Neuron (in vitro differentiated cells): ENCODE measurements at regions not wholly inside any gene's neighbourhood (a gene's known extent, or its start where the extent isn't known, plus 50 kb on each side); places are given as distances from the start of the nearest gene placed in this dataset.

ENCODE experiments used
- H2AFZ ChIP-seq: one replicate; pipeline ENCODE4 v1.6.1; 2013; ENCODE audit warnings: low read depth, mild to moderate bottlenecking, inconsistent platforms, low read length, moderate library complexity
- H3K27me3 ChIP-seq: one replicate; pipeline ENCODE4 v1.6.1; 2013; ENCODE audit warnings: low read length; ENCODE audit not compliant: insufficient read depth
- H3K36me3 ChIP-seq: one replicate; pipeline ENCODE4 v1.6.1; 2013; ENCODE audit warnings: low read length; ENCODE audit not compliant: insufficient read depth
- H3K4me1 ChIP-seq: one replicate; pipeline ENCODE4 v1.6.1; 2013; ENCODE audit warnings: low read length; ENCODE audit not compliant: insufficient read depth
- H3K4me3 ChIP-seq: 2 replicates; pipeline ENCODE4 v1.5.1; 2013; ENCODE audit warnings: mild to moderate bottlenecking, low read length, moderate library complexity
- H3K9me3 ChIP-seq: one replicate; pipeline ENCODE4 v1.6.1; 2013; ENCODE audit warnings: low read length

DNA sequence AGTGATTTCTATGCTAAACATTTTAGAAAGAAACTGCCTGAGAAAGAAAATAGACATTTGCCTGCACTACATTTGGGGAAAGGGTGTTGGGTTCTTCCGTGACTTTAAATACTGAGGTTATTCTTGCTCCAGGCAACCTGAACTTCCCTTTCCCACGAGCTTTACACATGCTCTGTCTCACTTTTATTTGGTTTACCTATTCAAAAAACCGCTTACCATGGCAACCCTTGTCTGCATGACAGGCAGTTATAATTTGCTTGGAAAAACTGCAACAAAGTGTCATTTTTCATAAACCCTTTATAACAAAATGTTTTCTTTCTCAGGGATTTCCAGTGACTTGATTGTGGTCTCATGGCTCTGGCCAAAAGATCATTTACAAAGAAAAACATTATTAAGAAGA is 416.3 kb upstream of the MEIS2 start:
- no peak overlapping the region for H2AFZ ChIP-seq
- H3K4me1 ChIP-seq: peaks cover 6% of the 10 kb centered on the region
- no peaks in the 10 kb centered on the region for H3K9me3 ChIP-seq
- H3K4me3 ChIP-seq: no peak overlapping the region
- H3K27me3 ChIP-seq: no peaks in the 10 kb centered on the region
- no peaks in the 10 kb centered on the region for H3K36me3 ChIP-seq

DNA sequence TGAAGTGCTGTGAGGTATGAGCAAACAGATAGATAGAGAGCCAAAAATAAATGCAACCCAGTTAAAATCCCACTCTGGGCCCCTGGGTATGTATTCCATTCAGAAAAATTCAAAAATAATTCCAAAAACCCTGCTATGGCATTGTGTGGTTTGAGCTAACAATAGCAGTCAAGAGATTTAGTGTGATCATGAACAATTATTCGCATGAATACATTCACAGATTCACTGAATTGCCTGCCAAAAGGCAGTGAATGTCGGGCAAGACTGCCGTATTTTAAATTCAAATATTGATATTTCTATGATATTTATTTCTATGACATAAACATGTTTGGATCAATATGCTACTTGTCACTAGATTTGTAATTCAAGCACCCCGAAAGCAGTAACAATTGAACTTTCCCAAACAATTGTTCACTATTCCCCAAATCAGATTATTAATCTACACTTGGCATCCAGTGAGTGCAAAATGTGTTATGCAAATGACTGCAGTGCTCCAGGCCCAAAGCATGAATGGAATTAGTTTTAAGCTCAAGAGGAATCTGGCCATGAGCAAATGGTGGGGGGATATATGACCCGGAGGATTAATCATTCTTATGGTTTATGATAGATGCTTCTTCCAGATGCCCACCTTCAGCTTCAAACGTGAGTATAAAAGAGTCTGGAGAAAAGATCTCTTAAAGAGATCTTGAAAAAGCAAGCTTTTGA is 417.0 kb upstream of the MEIS2 start:
- H3K27me3 ChIP-seq: no peaks in the 10 kb centered on the region

DNA sequence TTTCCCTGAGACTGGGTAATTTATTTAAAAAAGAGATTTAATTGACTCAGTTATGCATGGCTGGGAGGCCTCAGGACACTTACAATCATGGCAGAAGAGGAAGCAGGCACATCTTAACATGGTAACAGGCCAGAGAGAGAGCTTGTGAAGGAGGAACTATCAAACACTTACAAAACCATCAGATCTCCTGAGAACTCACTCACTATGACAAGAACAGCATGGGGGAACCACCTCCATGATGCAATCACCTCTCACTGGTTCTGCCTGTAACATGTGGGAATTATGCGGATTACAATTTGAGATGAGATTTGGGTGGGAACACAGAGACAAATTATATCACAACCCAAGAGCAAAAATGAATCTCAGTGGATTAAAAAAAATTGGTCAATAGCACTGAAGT is 416.0 kb upstream of the TMCO5A start:
- Histone ChIP-seq H3K36me3 (no peaks in the 10 kb centered on the region), H2AFZ (no peak overlapping the region), H3K4me3 (no peak overlapping the region), H3K4me1 (peaks cover 6% of the 10 kb centered on the region), H3K9me3 (no peaks in the 10 kb centered on the region), H3K27me3 (no peaks in the 10 kb centered on the region)

More for the DNA sequence above, 417.0 kb upstream of the MEIS2 start:
- H3K36me3 ChIP-seq: no peaks in the 10 kb centered on the region
- no peak overlapping the region for H2AFZ ChIP-seq
- H3K9me3 ChIP-seq: no peaks in the 10 kb centered on the region
- peaks cover 6% of the 10 kb centered on the region for H3K4me1 ChIP-seq
- H3K4me3 ChIP-seq: no peak overlapping the region

DNA sequence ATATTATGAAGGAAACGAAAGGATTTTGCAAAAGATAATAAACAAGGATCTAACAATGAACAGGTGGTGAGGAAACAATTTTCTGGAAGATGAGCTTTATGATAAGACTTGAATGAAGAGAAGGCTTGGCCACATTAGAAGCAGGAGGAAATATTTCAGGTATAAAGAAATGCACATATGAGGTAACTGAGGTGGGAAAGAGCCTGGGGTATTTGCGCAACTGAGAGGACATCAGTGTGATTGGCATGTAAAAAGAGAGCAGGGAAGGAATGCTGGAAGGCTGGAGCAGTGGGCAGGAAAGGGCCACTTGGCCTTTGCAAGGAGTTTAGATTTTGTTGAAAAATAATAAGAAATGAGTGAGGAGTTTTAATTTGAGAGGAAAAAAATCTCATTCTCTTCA is 414.4 kb upstream of the TMCO5A start:
- Histone ChIP-seq H2AFZ (no peak overlapping the region), H3K27me3 (no peaks in the 10 kb centered on the region), H3K9me3 (no peaks in the 10 kb centered on the region), H3K4me1 (peaks cover 6% of the 10 kb centered on the region), H3K4me3 (no peak overlapping the region), H3K36me3 (no peaks in the 10 kb centered on the region)

DNA sequence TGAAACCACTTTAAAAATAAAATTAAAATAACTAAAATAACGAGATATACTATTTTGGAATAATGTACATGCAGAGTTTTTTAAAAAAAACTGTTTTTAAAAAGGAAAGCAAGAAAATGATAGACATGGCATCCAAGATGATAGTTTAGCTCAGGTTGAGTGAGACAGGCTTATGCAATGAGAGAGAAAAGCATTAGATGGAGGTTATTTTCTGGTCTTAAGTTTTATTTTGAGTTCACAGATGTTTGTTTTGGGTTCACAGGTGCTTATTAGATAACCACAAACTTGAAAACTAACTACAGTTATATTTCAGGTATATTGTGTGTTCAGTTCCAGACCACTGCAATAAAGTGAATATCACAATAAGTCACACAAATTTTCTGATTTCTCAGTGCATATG is 413.6 kb upstream of the TMCO5A start:
- Histone ChIP-seq H3K27me3 (no peaks in the 10 kb centered on the region), H3K4me3 (no peak overlapping the region), H2AFZ (no peak overlapping the region), H3K36me3 (no peaks in the 10 kb centered on the region), H3K4me1 (peaks cover 6% of the 10 kb centered on the region), H3K9me3 (no peaks in the 10 kb centered on the region)

DNA sequence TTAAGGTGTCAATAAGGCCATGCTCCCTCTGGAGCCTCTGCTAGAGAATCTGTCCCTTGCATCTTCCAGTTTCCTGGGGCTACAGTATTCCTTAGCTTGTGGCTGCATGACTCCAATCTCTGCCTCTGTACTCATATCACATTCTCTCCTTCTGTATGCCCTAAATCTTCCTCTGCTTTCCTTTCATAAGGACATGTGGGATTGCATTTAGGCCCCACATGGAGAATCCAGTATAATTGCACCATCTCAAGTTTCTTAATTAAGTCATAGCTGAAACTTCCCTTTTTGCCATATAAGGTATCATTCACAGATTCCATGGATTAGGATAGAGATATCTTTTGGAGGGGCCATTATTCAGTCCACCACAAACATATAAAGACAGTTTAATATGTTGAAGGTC is 409.8 kb upstream of the TMCO5A start:
- Histone ChIP-seq H3K4me3 (no peak overlapping the region), H2AFZ (no peak overlapping the region), H3K4me1 (no peaks in the 10 kb centered on the region), H3K9me3 (no peaks in the 10 kb centered on the region), H3K36me3 (no peaks in the 10 kb centered on the region), H3K27me3 (no peaks in the 10 kb centered on the region)

DNA sequence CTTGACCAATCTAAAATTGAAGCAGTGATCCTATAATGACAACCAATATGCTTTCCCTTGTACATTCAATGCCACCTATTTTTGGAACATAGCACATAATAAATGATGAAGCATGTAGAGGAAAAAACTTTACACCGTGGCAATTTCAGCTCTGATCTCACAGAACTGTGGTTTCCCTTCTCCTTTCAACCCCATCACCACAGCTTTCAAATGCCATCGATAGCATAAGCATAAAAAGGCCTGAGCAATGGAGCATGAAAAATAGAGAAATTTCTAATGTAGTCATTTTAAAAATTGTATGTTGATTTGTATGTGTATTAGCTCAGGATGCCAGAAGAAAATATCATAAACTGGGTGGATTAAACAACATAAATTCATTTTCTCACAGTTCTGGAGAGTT is 406.0 kb upstream of the TMCO5A start:
- no peaks in the 10 kb centered on the region for H3K9me3 ChIP-seq
- no peaks in the 10 kb centered on the region for H3K36me3 ChIP-seq
- H3K4me1 ChIP-seq: no peaks in the 10 kb centered on the region
- no peaks in the 10 kb centered on the region for H3K27me3 ChIP-seq
- H3K4me3 ChIP-seq: no peak overlapping the region
- H2AFZ ChIP-seq: no peak overlapping the region

DNA sequence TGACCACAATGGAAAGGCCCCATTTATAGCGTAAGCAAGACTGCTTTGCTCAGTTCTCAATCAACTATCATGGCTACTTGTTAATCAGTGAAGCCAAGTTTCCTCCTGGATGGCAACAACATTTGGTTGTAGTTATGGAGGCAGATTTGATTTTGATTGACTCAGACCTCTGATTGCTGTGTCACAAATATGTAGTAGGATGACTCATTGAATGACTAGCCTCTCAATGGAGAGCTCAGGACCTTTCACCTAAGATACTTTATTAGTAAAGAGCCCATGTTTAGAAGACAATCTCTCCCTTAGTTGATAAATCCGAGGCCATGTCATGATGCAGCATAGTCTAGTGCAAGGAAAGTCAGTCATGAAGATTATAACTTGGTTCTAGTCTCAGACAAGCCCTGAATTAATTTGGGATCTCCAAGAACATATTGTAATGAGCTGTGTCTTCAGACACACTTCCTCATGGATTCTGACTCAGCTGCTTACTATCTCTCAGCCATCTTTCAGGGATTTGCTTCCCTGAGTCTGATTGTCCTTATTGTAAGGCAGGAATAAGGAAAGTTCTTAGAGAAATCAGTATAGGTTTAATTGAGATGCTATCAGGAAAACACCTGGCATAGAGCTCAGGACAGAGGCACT is 397.4 kb upstream of the TMCO5A start:
- Histone ChIP-seq H3K4me3 (no peak overlapping the region), H3K36me3 (no peaks in the 10 kb centered on the region), H3K27me3 (no peaks in the 10 kb centered on the region), H3K4me1 (no peaks in the 10 kb centered on the region), H2AFZ (no peak overlapping the region), H3K9me3 (no peaks in the 10 kb centered on the region)

DNA sequence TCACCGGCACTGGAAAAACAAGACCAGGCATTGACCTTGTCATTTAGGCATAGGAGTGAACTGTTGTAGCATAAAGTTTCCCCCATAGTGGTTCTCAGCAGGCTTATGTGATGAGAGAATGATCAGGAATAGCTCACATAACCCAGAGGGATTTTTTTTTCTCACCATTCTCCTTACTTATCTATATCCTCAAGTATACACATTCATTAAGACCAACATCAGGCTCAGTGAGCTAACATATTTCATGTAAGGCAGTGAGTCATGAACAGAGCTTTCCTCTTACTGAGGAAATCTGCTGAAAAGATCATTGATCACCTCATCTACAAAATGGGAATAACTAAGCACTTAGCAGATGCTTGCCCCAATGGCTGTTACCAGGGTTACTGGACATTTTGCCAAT is 396.6 kb upstream of the TMCO5A start:
- Histone ChIP-seq H3K4me3 (no peak overlapping the region), H2AFZ (no peak overlapping the region), H3K36me3 (no peaks in the 10 kb centered on the region)

DNA sequence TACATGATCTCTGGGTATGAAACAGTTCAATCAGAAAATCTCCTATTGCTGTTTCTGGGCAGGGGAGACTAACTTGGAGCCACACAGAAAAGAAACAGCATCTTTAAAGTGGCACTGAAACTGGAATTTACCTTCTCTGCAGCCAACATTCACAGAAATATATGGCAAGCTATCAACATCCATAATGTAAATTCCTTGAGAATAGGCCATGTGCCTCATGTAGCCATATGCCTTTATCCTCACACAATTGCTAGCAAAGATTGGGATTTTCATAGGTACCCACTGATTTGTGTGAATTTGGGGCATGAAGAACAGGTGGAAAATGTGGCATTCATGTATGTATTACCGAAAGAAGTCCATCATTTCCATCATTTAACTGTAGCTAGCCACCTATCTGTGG is 386.3 kb upstream of the TMCO5A start:
- no peaks in the 10 kb centered on the region for H3K27me3 ChIP-seq
- H3K4me1 ChIP-seq: no peaks in the 10 kb centered on the region
- H2AFZ ChIP-seq: no peak overlapping the region
- H3K4me3 ChIP-seq: no peak overlapping the region
- no peaks in the 10 kb centered on the region for H3K36me3 ChIP-seq
- H3K9me3 ChIP-seq: no peaks in the 10 kb centered on the region

More for the DNA sequence above, 396.6 kb upstream of the TMCO5A start:
- H3K27me3 ChIP-seq: no peaks in the 10 kb centered on the region
- H3K4me1 ChIP-seq: no peaks in the 10 kb centered on the region
- H3K9me3 ChIP-seq: no peaks in the 10 kb centered on the region

DNA sequence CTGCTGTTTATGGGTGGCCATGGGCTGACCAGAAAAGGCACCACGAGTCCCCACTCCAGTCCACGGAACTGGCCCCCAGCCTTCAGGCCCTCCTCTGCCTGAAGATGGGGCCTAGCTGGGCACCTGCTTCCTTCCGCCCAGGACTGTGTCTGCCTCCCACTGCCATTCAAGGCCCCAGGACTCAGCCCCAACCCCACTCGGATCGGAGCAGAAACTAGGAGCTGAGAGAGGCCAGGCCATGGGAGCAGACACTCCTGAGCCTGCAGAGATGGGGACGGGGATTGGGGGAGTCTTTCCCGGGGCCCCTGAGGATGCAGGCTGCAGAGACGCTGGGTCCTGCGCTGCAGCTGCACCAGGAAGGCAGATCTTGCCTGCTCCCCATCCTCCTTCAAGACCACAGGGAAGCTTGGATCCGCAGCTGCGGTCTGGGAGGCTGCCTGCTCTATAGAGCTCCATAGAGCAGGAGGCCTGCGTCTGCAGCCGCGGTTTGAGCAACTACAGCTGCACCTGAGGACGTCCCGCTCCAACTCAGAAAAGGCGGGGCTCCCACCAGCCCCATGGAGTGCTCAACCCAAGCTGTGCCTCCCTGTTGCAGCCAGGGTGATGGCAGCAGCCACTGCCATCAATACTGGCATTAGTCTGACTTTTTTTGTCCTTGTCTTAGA is 383.9 kb upstream of the TMCO5A start:
- no peaks in the 10 kb centered on the region for H3K27me3 ChIP-seq
- H3K9me3 ChIP-seq: no peaks in the 10 kb centered on the region
- H3K4me1 ChIP-seq: no peaks in the 10 kb centered on the region
- no peak overlapping the region for H3K4me3 ChIP-seq
- H3K36me3 ChIP-seq: no peaks in the 10 kb centered on the region
- H2AFZ ChIP-seq: no peak overlapping the region

DNA sequence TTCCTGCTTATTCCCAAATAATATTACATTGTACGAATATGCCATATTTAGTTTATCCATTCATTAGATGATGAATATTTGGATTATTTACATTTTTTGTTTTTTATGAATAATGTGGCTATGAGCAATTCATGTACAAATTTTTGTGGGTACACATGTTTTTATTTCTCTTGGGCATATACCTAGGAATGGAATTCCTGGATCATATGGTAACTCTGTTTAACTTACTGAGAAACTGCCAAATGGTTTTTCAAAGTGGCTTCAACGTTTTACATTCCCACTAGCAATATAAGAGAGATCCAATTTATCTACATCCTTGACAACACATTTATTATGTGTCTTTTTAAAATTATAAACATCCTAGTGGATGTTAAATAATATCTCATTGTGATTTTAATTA is 362.0 kb upstream of the TMCO5A start:
- Histone ChIP-seq H3K27me3 (no peaks in the 10 kb centered on the region), H3K36me3 (no peaks in the 10 kb centered on the region), H3K4me1 (no peaks in the 10 kb centered on the region), H2AFZ (no peak overlapping the region), H3K4me3 (no peak overlapping the region), H3K9me3 (no peaks in the 10 kb centered on the region)

DNA sequence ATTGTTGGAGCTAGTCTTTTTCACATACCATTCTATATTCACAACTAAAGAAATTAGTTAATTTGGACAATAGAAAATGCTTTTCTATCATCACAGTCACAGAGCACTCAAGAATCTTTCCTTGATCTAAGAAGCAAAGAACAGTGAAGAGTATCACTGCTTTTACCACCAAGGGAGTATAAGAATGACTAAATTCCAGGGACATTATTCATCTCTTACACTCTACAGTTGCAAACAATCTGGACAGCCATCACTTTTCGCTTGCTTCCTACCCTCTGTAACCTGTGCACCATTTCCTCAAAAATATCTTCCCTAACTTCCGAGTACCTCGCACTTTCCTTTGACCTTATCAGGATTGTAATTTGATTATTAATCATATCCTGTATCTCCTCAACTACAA is 359.5 kb upstream of the TMCO5A start:
- H3K9me3 ChIP-seq: no peaks in the 10 kb centered on the region
- no peak overlapping the region for H3K4me3 ChIP-seq
- no peaks in the 10 kb centered on the region for H3K36me3 ChIP-seq
- no peaks in the 10 kb centered on the region for H3K4me1 ChIP-seq
- H3K27me3 ChIP-seq: no peaks in the 10 kb centered on the region
- no peak overlapping the region for H2AFZ ChIP-seq
